HG03520 (cell line): ENCODE measurements at regions not wholly inside any gene's neighbourhood (a gene's known extent, or its start where the extent isn't known, plus 50 kb on each side); places are given as distances from the start of the nearest gene placed in this dataset.
"Not testable (repeated sequence)": the region's sequence is repeated elsewhere in the genome, so short reads cannot be mapped to it uniquely, and the experiment has no call there.

ENCODE experiments used
- ATAC-seq: cut with Tn5 transposase; IDR thresholded peaks from one replicate; pipeline ENCODE4 v1.9.1; 2021; ENCODE audit warnings: mild to moderate bottlenecking, moderate library complexity; ENCODE audit not compliant: unreplicated experiment

DNA sequence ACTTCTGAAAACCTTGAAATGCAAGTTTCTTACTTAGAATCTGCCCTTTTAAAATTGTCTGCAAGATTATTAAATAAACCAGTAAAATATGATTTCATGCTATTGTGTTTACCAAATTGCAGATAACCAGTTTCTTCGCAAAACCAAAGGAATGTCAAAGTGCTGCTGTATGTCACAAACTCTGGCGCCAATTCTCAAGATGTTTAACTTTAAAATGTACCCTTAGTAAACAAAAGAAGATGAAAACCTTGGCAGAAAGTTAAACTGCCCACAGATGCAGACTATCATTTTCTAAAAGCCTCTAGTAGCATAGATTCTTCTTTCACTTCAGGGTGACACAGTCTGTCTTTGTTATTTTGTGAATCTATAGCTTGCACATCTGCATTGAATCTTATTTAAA, 189.2 kb downstream of the SLITRK6 start:
- no peak for ATAC-seq

DNA sequence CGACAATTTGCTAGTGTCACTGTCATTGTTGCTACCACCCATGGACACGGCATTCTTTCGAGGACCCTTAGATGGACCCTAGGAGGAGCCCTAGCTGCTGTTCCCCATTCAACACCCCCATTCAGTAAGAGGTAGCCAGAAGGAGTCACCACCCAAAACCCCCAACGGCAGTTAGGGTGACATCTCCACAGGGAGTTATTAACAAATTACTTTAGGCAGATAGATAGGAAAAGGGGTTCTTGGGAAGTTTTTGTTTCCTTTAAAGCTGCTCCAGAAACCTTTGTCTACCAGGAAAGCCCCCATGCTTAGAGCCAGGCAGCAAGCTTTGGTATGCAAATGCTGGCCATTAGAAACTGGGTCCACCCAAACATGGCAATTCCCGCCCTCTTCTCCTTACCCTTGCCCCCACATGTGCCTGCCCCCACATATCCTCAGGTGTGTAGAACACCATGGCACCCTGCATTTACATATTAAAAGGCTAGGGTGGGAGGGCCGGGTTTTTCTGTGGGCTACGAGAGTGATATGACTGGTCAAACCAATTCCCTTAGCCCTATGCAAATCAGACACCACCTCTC, 190.9 kb downstream of the SLITRK6 start:
- no peak for ATAC-seq

DNA sequence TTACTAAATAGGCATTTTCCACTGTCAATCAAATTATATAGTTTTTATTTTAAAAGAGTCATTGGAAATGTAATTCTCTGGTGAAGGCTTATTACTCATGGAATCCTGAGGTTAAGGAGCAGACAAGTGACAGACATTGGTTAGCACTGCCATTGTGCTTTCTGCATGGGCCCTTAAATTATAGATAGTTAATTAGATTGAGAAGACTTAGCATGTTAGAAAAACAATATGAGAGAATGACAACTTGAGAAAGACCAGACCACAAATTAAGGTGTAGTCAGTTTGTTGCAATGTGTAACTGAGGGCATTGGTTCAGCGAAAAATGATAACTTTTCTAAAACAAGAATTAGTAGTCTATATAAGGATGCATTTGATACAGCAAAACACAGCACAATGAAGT, 195.5 kb downstream of the SLITRK6 start:
- ATAC-seq: no peak

DNA sequence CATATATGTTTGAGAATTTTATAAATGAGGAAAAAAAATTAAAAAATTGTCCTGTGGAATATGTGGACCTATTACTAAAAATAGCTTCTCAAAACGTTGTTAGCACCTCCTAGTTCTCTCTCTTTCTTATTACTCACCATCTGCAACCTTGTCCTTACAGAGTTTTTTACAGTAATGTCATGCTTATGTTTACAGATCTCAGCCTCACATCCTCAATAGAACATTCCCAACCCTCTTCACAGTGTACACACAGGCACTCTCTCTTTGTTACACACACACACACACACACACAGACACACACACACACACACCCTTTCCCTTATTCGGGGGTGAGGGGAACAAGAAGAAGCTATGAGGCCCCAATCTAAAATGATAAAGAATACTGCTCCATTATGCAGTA, 197.7 kb downstream of the SLITRK6 start:
- ATAC-seq: no peak

DNA sequence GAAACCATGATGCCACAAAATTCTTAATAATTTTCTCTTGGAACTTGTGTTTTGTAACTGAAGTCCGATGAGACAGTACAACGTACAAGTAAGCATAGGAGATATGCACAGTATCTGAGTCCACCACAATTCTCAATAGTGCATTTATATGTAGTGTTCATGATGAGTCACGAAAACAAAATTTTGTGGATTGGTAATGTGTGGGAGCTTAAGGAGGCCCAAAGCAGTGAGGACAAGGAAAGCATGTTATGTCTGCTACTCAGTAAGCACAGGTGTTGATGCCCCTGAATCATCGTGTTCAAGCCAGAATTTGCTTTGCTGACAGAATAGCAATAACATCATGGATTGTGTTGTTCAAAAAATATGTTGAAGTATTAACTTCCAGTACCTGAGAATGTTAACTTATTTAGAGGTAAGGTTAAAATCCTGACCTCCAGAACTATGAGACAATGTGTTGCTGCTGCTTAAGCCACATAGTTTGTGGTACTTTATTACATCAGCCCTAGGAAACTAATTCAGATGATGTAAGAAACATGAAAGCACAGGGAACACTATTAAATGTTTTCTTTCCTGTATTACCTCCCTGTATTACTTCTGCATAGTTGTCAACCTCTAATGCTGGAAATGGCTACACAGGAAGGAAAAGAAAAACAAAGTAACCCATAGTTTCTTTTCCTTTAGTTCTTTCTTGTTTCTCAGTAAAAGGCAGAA, 201.3 kb downstream of the SLITRK6 start:
- no peak for ATAC-seq

DNA sequence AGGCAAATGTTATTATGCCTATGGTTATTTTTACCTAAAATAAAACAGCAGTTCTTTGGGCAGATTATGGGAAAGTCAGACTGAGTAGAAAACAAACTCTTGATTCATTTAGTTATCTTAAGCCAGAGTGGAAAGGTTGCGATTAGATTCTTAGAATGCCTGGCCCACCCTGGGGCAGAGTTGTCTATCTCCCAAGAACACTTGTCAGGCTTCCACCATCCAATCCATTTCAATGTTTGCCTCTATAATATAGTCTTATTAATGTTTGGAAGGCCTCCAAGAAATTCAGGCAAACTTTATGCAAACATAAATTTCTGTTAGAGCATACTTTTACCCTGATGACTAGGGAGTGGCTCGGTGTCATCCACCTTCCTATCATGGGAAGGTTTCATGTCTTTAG, 207.0 kb downstream of the SLITRK6 start:
- ATAC-seq: no peak

DNA sequence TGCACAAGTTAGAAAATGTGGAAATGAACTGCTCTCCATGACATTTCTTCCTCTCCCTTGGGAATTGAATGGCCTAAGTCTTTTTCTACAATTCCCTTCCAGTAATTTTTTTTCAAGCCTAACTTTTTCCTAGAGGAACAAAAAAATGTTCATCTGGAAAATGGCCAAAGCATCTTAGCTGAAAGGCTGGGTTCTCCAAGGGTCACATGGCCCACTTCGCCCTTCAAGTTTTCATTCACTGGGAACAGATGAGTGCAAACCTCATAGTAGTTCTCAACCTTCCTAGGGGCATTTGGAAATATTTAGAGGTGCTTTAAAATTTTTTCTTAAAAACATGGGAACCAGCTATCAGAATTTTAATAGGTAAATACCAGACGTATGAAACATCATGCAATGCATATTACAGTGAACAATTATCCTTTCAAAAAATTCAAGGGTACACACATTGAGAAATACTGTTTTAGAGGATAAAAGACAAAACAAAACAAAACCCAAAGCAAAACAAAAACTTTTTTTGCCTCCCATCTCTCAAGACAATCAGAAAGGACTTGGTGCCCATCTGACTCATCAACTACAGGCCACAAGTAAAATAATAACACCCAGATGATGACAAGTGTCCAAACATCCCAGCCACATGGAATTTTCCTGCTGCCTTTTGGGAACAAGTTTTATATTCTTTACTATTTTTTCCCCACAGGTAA, 208.8 kb downstream of the SLITRK6 start:
- ATAC-seq: no peak

DNA sequence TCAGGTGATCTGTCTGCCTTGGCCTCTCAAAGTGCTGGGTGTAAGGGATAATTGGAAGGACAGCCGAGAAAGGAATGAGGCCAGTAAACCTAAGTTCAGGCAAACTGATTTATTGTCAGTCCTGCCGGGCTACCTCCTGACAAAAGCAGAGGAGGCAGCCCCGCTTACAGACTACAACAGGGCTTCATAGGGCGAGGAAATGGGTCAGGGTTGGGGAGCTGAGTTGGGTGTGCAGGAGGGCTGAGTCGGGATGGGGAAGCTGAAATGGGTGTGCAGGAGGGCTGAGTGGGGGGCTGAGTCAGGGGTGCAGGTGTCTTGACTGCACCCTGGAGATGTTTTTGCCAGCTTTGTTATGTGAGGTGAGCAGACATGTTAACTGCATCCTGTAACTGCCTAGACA, 210.2 kb downstream of the SLITRK6 start:
- no peak for ATAC-seq

DNA sequence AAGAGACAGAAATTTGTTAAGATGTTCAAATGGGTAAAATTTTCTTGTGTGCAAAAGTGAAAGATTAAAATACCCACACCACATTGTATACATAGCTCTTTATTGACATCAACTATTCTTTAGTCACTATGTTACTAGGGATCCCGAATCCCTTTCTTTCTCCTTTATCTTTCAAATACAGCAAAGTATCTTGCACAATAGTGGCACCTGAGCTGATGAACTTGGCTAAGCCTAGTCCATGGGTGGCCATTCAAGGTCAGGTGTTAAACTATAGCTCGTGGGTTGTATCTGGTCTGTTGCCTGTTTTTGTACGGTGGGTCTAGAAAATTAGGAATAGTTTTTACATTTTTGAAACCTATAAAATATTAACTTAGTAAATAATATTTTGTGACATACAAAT, 210.9 kb downstream of the SLITRK6 start:
- no peak for ATAC-seq

DNA sequence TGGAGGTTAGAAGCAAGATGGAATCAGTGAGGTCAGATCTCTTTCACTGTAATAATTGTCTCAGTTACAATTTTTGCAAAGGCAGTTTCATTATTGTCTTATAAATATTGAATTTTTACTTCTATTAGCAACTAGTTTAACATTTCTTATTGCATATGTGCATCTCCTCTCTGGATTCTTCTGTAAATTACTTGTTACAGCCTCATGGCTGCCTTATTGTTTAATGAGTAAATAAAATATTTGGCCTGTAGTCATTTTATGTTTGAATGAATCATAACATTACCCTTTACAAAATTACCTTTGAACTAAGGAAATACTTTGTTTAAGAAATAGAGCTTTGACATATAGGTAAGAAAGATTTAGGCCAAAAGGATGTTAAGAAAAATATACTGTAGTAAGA, 212.4 kb downstream of the SLITRK6 start:
- no peak for ATAC-seq

DNA sequence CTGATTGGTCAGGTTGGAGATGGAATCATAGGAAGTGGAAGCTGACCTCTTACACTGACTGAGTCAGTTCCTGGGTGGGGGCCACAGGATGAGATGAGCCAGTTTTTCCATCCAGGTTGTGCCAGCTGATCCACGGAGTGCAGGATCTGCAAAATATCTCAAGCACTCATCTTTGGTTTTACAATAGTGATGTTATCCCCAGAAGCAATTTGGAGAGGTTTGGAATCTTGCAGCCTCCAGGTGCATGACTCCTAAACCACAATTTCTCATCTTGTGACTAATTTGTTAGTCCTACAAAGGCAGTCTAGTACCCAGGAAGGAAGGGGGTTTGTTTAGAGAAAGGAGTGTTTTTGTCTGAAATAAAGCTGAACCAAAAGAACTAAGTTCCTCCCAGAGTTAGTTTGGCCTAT, 212.8 kb downstream of the SLITRK6 start:
- no peak for ATAC-seq

DNA sequence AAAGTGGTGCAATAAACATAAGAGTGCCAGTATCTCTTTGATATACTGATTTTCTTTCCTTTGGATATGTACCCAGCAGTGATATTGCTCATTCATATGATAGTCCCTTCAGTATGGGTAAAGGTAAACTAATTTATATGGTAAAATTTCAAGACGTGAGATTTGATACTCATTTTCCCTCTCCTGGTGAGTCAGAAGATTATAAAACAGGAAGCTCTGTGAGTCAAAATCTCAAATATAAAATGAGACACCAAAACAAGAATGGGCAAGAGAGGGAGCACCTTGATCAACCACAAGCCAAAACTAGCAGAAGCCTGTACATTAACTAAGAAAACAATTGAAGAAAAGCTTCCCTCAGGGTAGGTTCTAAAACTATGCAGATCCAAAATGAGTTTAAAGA, 216.3 kb downstream of the SLITRK6 start:
- ATAC-seq: no peak

DNA sequence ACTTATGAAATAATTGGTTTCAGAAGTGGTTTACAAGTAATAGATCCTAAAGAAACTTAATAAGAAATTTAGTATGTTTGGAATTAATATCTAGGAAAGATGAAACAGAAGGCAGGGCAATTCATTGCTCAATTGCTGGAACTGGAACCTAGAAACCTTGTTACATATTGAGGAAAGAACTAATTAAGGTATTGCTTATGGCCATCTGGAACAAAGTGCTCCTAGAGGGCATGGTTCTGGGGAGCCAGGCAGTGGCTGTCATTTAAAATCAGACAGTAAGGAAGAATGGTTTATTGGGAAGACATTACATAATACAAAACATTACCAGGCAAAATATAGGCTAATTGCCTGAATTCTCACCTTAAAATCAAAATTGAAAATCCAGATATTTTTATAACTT, 224.1 kb downstream of the SLITRK6 start:
- no peak for ATAC-seq

DNA sequence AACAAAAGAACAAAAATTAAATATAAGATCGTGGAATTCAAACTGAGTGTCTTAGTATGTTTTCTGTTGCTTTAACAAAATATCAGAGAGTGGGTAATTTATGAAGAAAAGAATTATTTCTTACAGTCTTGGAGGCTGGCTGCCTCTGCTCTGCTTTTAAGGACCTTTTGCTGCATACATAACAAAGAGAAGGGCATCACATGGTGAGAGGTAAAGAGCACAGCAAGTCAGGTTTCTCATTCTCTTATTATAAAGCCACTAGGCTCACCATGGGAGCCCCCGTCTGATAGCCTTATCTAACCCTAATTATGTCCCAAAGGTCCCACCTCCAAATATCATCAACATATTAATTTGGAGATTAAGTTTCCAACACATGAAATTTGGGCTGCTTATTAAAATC, 231.3 kb downstream of the SLITRK6 start:
- ATAC-seq: no peak

DNA sequence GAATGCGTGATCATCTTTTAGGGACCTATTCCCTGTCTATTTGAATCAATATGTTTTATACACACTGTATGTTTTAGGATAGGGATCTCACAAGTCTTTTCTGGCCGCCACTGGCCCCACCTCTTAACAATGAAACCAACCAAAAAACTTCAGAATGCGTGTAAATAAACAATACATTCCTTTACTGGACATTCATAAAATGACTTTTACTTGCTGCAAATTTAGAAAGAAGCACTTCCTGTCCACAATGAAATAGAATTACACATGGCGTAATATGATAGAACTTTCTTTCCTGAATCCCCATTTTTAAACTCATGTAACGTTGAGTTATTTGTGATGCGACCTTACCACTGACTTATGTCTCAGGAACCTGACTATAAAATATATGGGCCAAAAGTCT, 233.6 kb downstream of the SLITRK6 start:
- no peak for ATAC-seq

DNA sequence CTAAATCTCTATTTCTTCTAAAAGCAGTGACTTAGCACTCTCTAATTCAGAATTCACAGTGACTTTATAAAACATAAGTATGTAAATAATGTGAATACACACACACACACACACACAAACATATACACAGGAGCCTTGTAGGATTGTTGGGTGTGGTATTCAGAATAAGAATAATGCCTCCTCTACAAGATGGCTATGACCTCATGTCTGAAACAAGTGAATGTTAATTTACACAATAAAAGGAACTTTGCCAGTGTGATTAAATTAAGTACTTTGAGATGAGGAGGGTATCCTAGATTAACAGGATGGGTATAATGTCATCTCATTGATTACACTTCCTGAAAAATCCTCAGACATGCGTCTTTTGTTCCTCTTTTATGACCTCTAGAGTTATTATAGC, 234.6 kb downstream of the SLITRK6 start:
- no peak for ATAC-seq

DNA sequence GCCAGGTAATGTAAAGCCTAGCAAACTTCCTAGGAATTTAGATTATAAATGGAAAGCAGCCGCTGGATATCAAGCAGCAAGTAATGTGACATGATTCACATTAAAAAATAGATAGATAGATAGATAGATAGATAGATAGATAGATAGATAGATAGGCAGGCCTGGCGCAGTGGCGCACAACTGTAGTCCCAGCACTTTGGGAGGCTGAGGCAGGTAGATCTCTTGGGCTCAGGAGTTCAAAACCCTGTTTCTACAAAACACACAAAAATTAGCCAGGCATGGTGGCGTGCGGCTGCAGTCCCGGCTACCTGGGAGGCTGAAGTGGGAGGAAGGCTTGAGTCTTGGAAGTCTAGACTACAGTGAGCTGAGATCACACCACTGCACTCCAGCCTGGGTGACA, 236.9 kb downstream of the SLITRK6 start:
- ATAC-seq: no peak

DNA sequence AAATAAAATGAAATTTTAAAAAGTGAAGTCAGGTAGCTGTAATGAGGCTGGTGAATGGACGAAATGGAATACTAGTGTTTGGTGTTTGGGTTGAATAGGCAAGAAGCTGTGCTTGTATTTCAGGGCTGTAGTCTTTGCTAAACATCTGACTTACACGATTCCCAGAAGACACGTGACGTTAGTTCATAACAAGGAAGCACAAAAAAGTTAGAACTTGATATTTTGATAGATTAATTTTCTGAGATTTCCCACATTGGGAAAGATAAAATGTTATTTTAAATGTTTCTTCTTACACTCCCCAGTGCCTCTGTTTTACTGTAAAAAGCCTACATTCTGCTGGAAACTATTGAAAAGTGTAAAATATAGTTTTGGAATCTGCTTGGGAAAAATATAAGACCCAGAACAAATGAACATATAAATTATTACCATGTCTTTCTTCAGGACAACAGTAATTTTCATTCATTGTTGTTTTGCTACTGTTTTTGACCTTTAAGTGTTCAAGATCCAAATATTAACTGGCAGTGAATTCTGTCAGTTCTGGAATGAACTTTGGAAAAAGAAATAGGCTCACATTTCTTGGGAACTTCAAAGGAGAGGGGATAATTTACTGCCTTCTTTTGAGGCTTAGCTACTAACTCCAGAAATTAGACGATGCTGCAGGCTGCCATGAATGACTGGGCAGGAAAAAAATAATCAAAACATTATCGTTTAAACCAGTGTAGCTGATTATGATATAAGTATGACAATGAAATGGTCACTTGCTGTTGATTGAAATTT, 241.3 kb downstream of the SLITRK6 start:
- no peak for ATAC-seq

DNA sequence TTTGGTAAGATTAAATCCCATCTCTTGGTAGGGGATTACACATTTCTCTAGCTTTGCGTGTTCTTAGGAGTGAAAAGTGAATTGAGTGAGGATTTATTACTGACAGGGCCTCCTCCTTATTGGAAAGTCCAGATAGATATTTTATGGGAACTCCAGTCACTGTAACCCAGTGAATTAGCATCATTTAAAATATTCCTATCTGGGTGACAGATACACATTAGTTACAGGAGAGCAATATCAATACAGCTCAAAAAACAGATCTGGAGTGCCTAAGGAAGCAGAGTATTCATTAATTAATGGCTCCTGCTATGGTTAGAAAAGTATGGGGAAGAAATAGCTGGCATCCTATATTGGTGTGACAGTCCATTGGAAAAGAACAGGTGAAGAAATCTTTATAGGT, 248.2 kb downstream of the SLITRK6 start:
- no peak for ATAC-seq

DNA sequence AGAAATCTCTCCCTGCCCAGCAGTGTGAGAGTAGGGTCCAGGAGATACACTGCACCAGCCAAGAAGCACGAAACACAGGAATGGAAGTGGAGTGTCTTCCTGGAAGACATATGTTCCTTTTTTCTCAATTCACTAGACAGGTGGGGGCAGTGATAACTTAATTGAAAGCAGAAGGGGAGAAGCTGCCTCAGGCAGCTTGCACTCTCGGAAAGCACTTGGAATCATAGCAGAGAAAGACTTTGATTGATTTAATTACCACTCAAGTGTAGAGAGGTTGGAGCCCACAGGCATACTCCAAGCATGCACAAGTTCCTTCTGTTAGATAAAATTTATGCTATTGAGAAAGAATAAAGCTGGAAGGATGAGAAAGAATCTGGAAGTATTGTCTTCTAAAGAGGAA, 249.4 kb downstream of the SLITRK6 start:
- no peak for ATAC-seq

DNA sequence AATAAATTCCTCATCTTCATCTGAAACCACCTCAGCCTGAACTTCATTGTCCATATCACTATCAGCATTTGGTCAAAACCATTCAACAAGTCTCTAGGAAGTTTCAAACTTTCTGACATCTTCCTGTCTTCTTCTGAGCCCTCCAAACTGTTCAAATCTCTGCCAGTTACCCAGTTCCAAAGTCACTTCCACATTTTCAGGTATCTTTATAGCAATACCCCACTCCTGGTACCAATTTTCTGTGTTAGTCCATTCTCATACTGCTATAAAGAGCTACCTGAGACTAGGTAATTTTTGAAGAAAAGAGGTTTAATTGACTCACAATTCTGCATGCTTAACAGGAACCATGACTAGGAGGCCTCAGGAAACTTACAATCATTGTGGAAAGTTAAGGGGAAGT, 250.4 kb downstream of the SLITRK6 start:
- not testable (repeated sequence) for ATAC-seq

DNA sequence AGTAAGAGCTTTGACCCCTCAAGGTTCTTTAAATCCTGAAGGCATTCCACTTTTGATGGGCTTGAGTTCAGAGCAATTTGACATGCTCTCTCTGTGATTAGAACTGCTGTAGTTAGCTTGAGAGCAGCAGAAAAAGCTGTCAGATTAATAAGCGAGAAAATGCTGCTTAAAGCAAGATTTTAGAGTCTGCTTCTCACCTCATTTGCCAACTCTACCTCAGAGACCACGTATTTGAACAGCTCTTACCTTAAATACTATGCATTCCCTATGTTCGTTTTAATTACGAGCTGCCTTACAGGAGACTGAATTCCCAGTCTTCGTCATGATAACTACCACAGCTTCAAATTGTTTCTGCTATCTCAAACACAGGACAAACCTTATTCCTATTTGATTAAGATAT, 253.4 kb downstream of the SLITRK6 start:
- ATAC-seq: no peak
